ENCODE measurements at regions not wholly inside any gene's neighbourhood (a gene's known extent, or its start where the extent isn't known, plus 50 kb on each side); places are given as distances from the start of the nearest gene placed in this dataset.

DNA sequence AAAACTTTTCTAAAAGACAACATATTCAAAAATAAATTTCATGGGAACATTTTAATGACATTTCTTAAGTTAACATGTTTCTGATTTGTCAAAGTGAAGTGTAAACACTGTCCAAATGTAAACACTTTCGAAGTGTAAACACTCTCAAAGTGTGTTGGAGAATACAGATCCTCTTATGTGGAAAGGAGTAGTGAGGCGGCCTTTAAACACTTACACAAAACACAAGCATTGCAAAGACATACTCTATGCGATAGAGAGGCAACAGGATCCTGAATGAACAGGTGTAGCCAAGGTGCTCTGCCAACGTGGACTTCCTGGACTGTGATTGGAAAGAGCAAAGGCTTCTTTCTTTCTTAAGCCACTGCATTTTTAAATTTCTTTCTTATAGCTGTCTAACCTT, 62.7 kb upstream of the PGM2 start:
- TF ChIP-seq CTCF (IDR thresholded peaks at IDR 0.05): no peak
- TF ChIP-seq POLR2A (IDR thresholded peaks at IDR 0.05): no peak
